H9 (cell line): ENCODE measurements at regions not wholly inside any gene's neighbourhood (a gene's known extent, or its start where the extent isn't known, plus 50 kb on each side); places are given as distances from the start of the nearest gene placed in this dataset.

Experiments
- DNase-seq: peaks from one replicate; pipeline ENCODE4 v3.0.0-alpha.2; 2017
- H2AFZ ChIP-seq: one replicate; pipeline ENCODE4 v1.6.1; 2013; ENCODE audit warnings: mild to moderate bottlenecking, low read length, control low read depth, moderate library complexity
- H2AK5ac ChIP-seq: 2 replicates; pipeline ENCODE4 v1.6.1; 2013; ENCODE audit warnings: low read length, control low read depth, mixed read lengths; ENCODE audit not compliant: insufficient read length
- H2BK120ac ChIP-seq: one replicate; pipeline ENCODE4 v1.6.1; 2013; ENCODE audit warnings: low read depth, mild to moderate bottlenecking, low read length, control low read depth, inconsistent platforms; ENCODE audit not compliant: poor library complexity, severe bottlenecking
- H2BK12ac ChIP-seq: 2 replicates; pipeline ENCODE4 v1.6.1; 2013; ENCODE audit warnings: low read length, control low read depth, mixed read lengths, low read depth; ENCODE audit not compliant: insufficient read length
- H2BK15ac ChIP-seq: 2 replicates; pipeline ENCODE4 v1.6.1; 2013; ENCODE audit warnings: low read depth, low read length, control low read depth
- H2BK20ac ChIP-seq: one replicate; pipeline ENCODE4 v1.6.1; 2013; ENCODE audit warnings: low read depth, mild to moderate bottlenecking, low read length, control low read depth, inconsistent platforms; ENCODE audit not compliant: poor library complexity, severe bottlenecking
- H2BK5ac ChIP-seq: 2 replicates; pipeline ENCODE4 v1.6.1; 2013; ENCODE audit warnings: low read length, control low read depth, mixed read lengths; ENCODE audit not compliant: insufficient read length
- H3K14ac ChIP-seq: 2 replicates; pipeline ENCODE4 v1.6.1; 2013; ENCODE audit warnings: low read length, control low read depth; ENCODE audit not compliant: insufficient read depth
- H3K18ac ChIP-seq: 2 replicates; pipeline ENCODE4 v1.6.1; 2013; ENCODE audit warnings: low read depth, mild to moderate bottlenecking, mixed read lengths, low read length, control low read depth; ENCODE audit not compliant: insufficient read length
- H3K23ac ChIP-seq: 2 replicates; pipeline ENCODE4 v1.6.1; 2013; ENCODE audit warnings: low read length, control low read depth, mixed read lengths, low read depth; ENCODE audit not compliant: insufficient read length
- H3K23me2 ChIP-seq: 2 replicates; pipeline ENCODE4 v1.6.1; 2013; ENCODE audit warnings: low read depth, mild to moderate bottlenecking, mixed read lengths, low read length, control low read depth; ENCODE audit not compliant: insufficient read length, poor library complexity, severe bottlenecking
- H3K27ac ChIP-seq: 2 replicates; pipeline ENCODE4 v1.5.1; 2013; ENCODE audit warnings: low read length, control low read depth, mixed read lengths, low read depth; ENCODE audit not compliant: insufficient read length
- H3K27me3 ChIP-seq: 2 replicates; pipeline ENCODE4 v1.6.1; 2013; ENCODE audit warnings: low read length, control low read depth, inconsistent platforms; ENCODE audit not compliant: insufficient read depth
- H3K4ac ChIP-seq: 2 replicates; pipeline ENCODE4 v1.6.1; 2013; ENCODE audit warnings: low read depth, mild to moderate bottlenecking, control low read depth, inconsistent platforms, low read length, moderate library complexity
- H3K4me1 ChIP-seq: 2 replicates; pipeline ENCODE4 v1.6.1; 2013; ENCODE audit warnings: low read length, control low read depth, inconsistent platforms; ENCODE audit not compliant: insufficient read depth
- H3K4me2 ChIP-seq: 2 replicates; pipeline ENCODE4 v1.6.1; 2013; ENCODE audit warnings: low read length, control low read depth, mixed read lengths; ENCODE audit not compliant: insufficient read length, insufficient read depth
- H3K56ac ChIP-seq: 2 replicates; pipeline ENCODE4 v1.6.1; 2013; ENCODE audit warnings: low read depth, mild to moderate bottlenecking, mixed read lengths, low read length, control low read depth; ENCODE audit not compliant: insufficient read length
- H3K79me1 ChIP-seq: 2 replicates; pipeline ENCODE4 v1.6.1; 2013; ENCODE audit warnings: low read depth, mild to moderate bottlenecking, moderate library complexity, low read length, control low read depth, inconsistent platforms; ENCODE audit not compliant: insufficient read depth, poor library complexity, severe bottlenecking
- H3K79me2 ChIP-seq: 2 replicates; pipeline ENCODE4 v1.6.1; 2013; ENCODE audit warnings: low read length, control low read depth, inconsistent platforms; ENCODE audit not compliant: insufficient read depth
- H3K9ac ChIP-seq: 2 replicates; pipeline ENCODE4 v1.6.1; 2013; ENCODE audit warnings: low read length, control low read depth, mixed read lengths; ENCODE audit not compliant: insufficient read length; ENCODE audit errors: extremely low read depth
- H3K9me3 ChIP-seq: one replicate; pipeline ENCODE4 v1.6.1; 2013; ENCODE audit warnings: low read depth, low read length, inconsistent platforms; ENCODE audit not compliant: control insufficient read depth
- H3T11ph ChIP-seq: one replicate; pipeline ENCODE4 v1.6.1; 2013; ENCODE audit warnings: mild to moderate bottlenecking, low read length, control low read depth, inconsistent platforms
- H4K20me1 ChIP-seq: one replicate; pipeline ENCODE4 v1.6.1; 2013; ENCODE audit not compliant: control insufficient read depth, insufficient read length, insufficient read depth
- H4K5ac ChIP-seq: 2 replicates; pipeline ENCODE4 v1.6.1; 2013; ENCODE audit warnings: low read depth, mild to moderate bottlenecking, mixed read lengths, low read length, control low read depth; ENCODE audit not compliant: insufficient read length
- H4K8ac ChIP-seq: replicated peaks from 2 replicates; pipeline ENCODE4 v1.6.1; 2013; ENCODE audit warnings: low read length, control low read depth, mixed read lengths, low read depth; ENCODE audit not compliant: insufficient read length
- H4K91ac ChIP-seq: 2 replicates; pipeline ENCODE4 v1.6.1; 2013; ENCODE audit warnings: low read depth, mild to moderate bottlenecking, moderate library complexity, mixed read lengths, low read length, control low read depth; ENCODE audit not compliant: insufficient read length
- H3K27ac Mint-ChIP-seq, 3 experiments: 2 replicates in 2 of 3; 3 replicates in 1 of 3; pipeline ENCODE4 v1.8.0; 2020 to 2021; ENCODE audit warnings: mixed read lengths in 3 of 3, mild to moderate bottlenecking in 1 of 3, moderate library complexity in 1 of 3
- H3K27me3 Mint-ChIP-seq: 2 replicates; pipeline ENCODE4 v1.8.0; 2021; ENCODE audit warnings: low read depth, mild to moderate bottlenecking, moderate library complexity, mixed read lengths
- H3K36me3 Mint-ChIP-seq, 3 experiments: 2 replicates in 2 of 3; 3 replicates in 1 of 3; pipeline ENCODE4 v1.8.0; 2020 to 2021; ENCODE audit warnings: low read depth in 3 of 3, mixed read lengths in 3 of 3; ENCODE audit not compliant: insufficient read depth in 1 of 3
- H3K4me1 Mint-ChIP-seq, 2 experiments: 2 replicates each; pipeline ENCODE4 v1.8.0; 2020; ENCODE audit warnings: mixed read lengths in 2 of 2
- H3K4me3 Mint-ChIP-seq, 2 experiments: 2 replicates in 1 of 2; 3 replicates in 1 of 2; pipeline ENCODE4 v1.8.0; 2020 to 2021; ENCODE audit warnings: mild to moderate bottlenecking in 2 of 2, mixed read lengths in 2 of 2, moderate library complexity in 1 of 2
- H3K9me3 Mint-ChIP-seq, 2 experiments: 2 replicates in 1 of 2; 3 replicates in 1 of 2; pipeline ENCODE4 v1.8.0; 2020; ENCODE audit warnings: mild to moderate bottlenecking in 2 of 2, mixed read lengths in 2 of 2, moderate library complexity in 1 of 2
- CTCF ChIP-seq: fragments of 200-600 bp; sonication (generic); conservative IDR thresholded peaks from 3 replicates; pipeline ENCODE4 v1.8.0; 2021; ENCODE audit warnings: antibody characterized with exemption, mild to moderate bottlenecking
- WGBS: extraction: QIAGEN DNeasy Blood & Tissue Kit; methylation state at CpG from one replicate; pipeline ENCODE4 v1.1.7; 2013; ENCODE audit warnings: missing lambda C conversion rate, low lambda C conversion rate, mixed read lengths; ENCODE audit not compliant: insufficient read length; ENCODE audit errors: extremely low coverage; 5-methylcytosine and 5-hydroxymethylcytosine counted together

GRCh38 chr4:8689741-8690140 lies 97.2 kb downstream of the CPZ start:
- no peak overlapping the region for H3K14ac ChIP-seq
- H2BK20ac ChIP-seq = no peak overlapping the region
- no peak overlapping the region for H2AFZ ChIP-seq
- no peak overlapping the region for H3K27ac ChIP-seq
- H3K56ac ChIP-seq = no peak overlapping the region
- H4K91ac ChIP-seq = no peak overlapping the region
- no peak overlapping the region for H3K4me2 ChIP-seq
- Mint-ChIP-seq H3K27ac (no peak overlapping the region), H3K9me3 (peaks cover 0 to 3% of the 10 kb centered on the region in 2 experiments; a peak in 3 of 5 replicates), H3K4me1 (peaks cover 3 to 10% of the 10 kb centered on the region in 2 experiments; a peak in 3 of 4 replicates), H3K27me3 (peaks cover 90% of the 10 kb centered on the region), H3K4me3 (no peak overlapping the region), H3K36me3 (no peaks in the 10 kb centered on the region; a peak in 1 of 7 replicates)
- H2AK5ac ChIP-seq = no peak overlapping the region
- H3K79me2 ChIP-seq = no peaks in the 10 kb centered on the region
- no peak overlapping the region for H4K8ac ChIP-seq
- no CpG with 5 or more reads among the region's 8 CpGs for WGBS
- H3K4me1 ChIP-seq = no peaks in the 10 kb centered on the region
- H2BK15ac ChIP-seq = no peak overlapping the region
- DNase-seq = no peak
- no peak overlapping the region for H2BK12ac ChIP-seq
- H4K20me1 ChIP-seq = no peaks in the 10 kb centered on the region
- no peak overlapping the region for H2BK5ac ChIP-seq
- no peaks in the 10 kb centered on the region for H3K79me1 ChIP-seq
- H3K4ac ChIP-seq = no peak overlapping the region
- H3K9ac ChIP-seq = no peak overlapping the region
- H3K23ac ChIP-seq = no peak overlapping the region
- no peak overlapping the region for H4K5ac ChIP-seq
- H3K23me2 ChIP-seq = no peaks in the 10 kb centered on the region
- H3K9me3 ChIP-seq = no peaks in the 10 kb centered on the region
- H2BK120ac ChIP-seq = no peak overlapping the region
- H3T11ph ChIP-seq = no peak overlapping the region
- no peak for TF ChIP-seq CTCF
- no peaks in the 10 kb centered on the region; the same call in 1 of the 2 replicates for H3K27me3 ChIP-seq
- H3K18ac ChIP-seq = no peak overlapping the region
